BJ (cell line): ENCODE measurements at regions not wholly inside any gene's neighbourhood (a gene's known extent, or its start where the extent isn't known, plus 50 kb on each side); places are given as distances from the start of the nearest gene placed in this dataset.

ENCODE experiments used
- CTCF ChIA-PET: fragments of 350-600 bp; formaldehyde crosslinking; extraction: SDS; loops from one replicate; lab custom pipeline; 2021; ENCODE audit warnings: antibody characterized with exemption, inconsistent platforms; lab: Yijun Ruan, JAX
- POLR2A ChIA-PET: fragments of 300-600 bp; sonication (Branson Sonifier 250); formaldehyde crosslinking; extraction: SDS; loops from one replicate; lab custom pipeline; 2021; ENCODE audit warnings: antibody characterized with exemption; lab: Charles Lee
- DNase-seq: peaks from one replicate; pipeline ENCODE4 v3.0.0-alpha.2; 2011; ENCODE audit warnings: low read depth
- H3K27me3 ChIP-seq: 2 replicates; pipeline ENCODE4 v1.6.0; 2011; ENCODE audit warnings: low read length; ENCODE audit not compliant: control insufficient read depth, insufficient read depth
- H3K36me3 ChIP-seq: 2 replicates; pipeline ENCODE4 v1.5.1; 2011; ENCODE audit warnings: low read length; ENCODE audit not compliant: control insufficient read depth, insufficient read depth
- H3K4me3 ChIP-seq: 2 replicates; pipeline ENCODE4 v1.5.1; 2011; ENCODE audit warnings: low read depth, mild to moderate bottlenecking, control low read depth, low read length
- TF ChIP-seq, protein P1 (sequence below): IDR thresholded peaks from 2 replicates; pipeline ENCODE4 v1.5.1; 2011; ENCODE audit warnings: low read depth, mild to moderate bottlenecking, control low read depth, inconsistent platforms, low read length, moderate library complexity; ENCODE audit not compliant: insufficient read depth

GRCh38 chr7:10860516-10860915 lies 113.2 kb upstream of the PHF14 start:
- Histone ChIP-seq H3K27me3 (no peaks in the 10 kb centered on the region), H3K4me3 (no peak overlapping the region), H3K36me3 (no peaks in the 10 kb centered on the region)
- ChIA-PET POLR2A (no interaction called here), CTCF (no interaction called here)
- TF ChIP-seq, protein P1, sequence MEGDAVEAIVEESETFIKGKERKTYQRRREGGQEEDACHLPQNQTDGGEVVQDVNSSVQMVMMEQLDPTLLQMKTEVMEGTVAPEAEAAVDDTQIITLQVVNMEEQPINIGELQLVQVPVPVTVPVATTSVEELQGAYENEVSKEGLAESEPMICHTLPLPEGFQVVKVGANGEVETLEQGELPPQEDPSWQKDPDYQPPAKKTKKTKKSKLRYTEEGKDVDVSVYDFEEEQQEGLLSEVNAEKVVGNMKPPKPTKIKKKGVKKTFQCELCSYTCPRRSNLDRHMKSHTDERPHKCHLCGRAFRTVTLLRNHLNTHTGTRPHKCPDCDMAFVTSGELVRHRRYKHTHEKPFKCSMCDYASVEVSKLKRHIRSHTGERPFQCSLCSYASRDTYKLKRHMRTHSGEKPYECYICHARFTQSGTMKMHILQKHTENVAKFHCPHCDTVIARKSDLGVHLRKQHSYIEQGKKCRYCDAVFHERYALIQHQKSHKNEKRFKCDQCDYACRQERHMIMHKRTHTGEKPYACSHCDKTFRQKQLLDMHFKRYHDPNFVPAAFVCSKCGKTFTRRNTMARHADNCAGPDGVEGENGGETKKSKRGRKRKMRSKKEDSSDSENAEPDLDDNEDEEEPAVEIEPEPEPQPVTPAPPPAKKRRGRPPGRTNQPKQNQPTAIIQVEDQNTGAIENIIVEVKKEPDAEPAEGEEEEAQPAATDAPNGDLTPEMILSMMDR: no peak
- no peak for DNase-seq

DNA sequence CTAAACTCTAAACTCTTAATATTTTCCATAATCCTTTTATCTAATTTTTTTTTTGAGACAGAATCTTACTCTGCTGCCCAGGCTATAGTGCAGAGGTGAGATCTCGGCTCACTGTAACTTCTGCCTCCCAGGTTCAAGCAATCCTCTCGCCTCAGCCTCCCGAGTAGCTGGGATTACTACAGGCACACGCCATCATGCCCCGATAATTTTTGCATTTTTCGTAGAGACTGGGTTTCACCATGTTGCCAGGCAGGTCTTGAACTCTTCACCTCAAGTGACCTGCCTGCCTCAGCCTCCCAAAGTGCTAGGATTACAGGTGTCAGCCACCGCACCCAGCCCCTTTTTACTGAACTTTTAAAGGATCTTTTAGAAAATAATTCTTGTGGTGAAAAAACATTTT lies 110.2 kb upstream of the PHF14 start:
- Histone ChIP-seq H3K4me3 (no peak overlapping the region), H3K36me3 (no peaks in the 10 kb centered on the region), H3K27me3 (no peaks in the 10 kb centered on the region)
- ChIA-PET CTCF (no interaction called here), POLR2A (interaction anchor here (0.7 kb wide), 1 partner anchor 23 kb away, joined by 4 read pairs; no protein-coding TSS in a partner anchor)
- TF ChIP-seq, protein P1: no peak
- no peak for DNase-seq

- H3K27me3 ChIP-seq: no peaks in the 10 kb centered on the region
- H3K4me3 ChIP-seq: no peak overlapping the region
- ChIA-PET POLR2A (no interaction called here), CTCF (no interaction called here)
- DNase-seq: no peak
- no peaks in the 10 kb centered on the region for H3K36me3 ChIP-seq
- TF ChIP-seq, protein P1: no peak
Observed at GRCh38 chr7:10874666-10875065, 99.0 kb upstream of the PHF14 start.

DNA sequence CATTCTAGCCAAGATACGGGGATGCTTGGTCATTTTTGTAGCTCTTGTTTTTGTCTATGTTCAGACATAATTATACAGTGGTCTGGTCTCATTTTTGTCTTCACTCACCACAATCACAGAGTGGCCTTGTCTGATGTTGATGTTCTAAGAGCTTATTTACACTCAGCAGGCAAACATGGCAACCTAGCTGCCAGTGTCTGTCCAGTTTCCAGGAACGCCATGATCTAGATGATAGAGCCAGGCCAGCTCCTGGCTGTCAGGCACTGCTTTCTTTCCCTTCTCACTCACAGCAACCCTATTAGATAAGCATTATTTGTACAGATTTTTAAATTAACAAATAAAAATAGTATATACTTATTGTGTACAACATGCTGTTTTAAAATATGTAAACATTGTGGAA lies 98.6 kb upstream of the PHF14 start:
- ChIA-PET POLR2A (no interaction called here), CTCF (no interaction called here)
- TF ChIP-seq, protein P1: no peak
- DNase-seq: no peak
- no peak overlapping the region for H3K4me3 ChIP-seq
- H3K27me3 ChIP-seq: no peaks in the 10 kb centered on the region
- H3K36me3 ChIP-seq: no peaks in the 10 kb centered on the region

- DNase-seq: no peak
- Histone ChIP-seq H3K36me3 (no peaks in the 10 kb centered on the region), H3K27me3 (no peaks in the 10 kb centered on the region), H3K4me3 (no peak overlapping the region)
- ChIA-PET CTCF (interaction anchor here (0.6 to 1.4 kb wide), 4 partner anchors 9 to 656 kb away, joined by 3 to 6 read pairs (median 4); no protein-coding TSS in a partner anchor), POLR2A (no interaction called here)
- TF ChIP-seq, protein P1: no peak
Observed at GRCh38 chr7:10888861-10889260, 84.8 kb upstream of the PHF14 start.
